GM10266 (cell line): ENCODE measurements at regions not wholly inside any gene's neighbourhood (a gene's known extent, or its start where the extent isn't known, plus 50 kb on each side); places are given as distances from the start of the nearest gene placed in this dataset.

Experiments
- DNase-seq: peaks from one replicate; pipeline ENCODE4 v3.0.0; 2012; ENCODE audit errors: extremely low spot score
- CTCF ChIP-seq: IDR thresholded peaks from 2 replicates; pipeline ENCODE4 v1.5.1; 2012; ENCODE audit warnings: mild to moderate bottlenecking, low read depth; ENCODE audit not compliant: control insufficient read depth, insufficient read depth; ENCODE audit errors: missing control alignments

- DNase-seq: no peak
- TF ChIP-seq CTCF: no peak
Observed at GRCh38 chr9:135299651-135300345, 179.8 kb upstream of the PPP1R26 start.

GRCh38 chr9:135300346-135301141, 179.0 kb upstream of the PPP1R26 start:
- TF ChIP-seq CTCF: no peak
- no peak for DNase-seq

- DNase-seq: no peak
- no peak for TF ChIP-seq CTCF
Observed at GRCh38 chr9:135301271-135302263, 178.0 kb upstream of the PPP1R26 start.

GRCh38 chr9:135302329-135303279, 177.0 kb upstream of the PPP1R26 start:
- TF ChIP-seq CTCF: no peak
- no peak for DNase-seq

GRCh38 chr9:135303280-135303647, 176.3 kb upstream of the PPP1R26 start:
- no peak for DNase-seq
- no peak for TF ChIP-seq CTCF

- no peak for DNase-seq
- no peak for TF ChIP-seq CTCF
Observed at GRCh38 chr9:135303865-135304499, 175.6 kb upstream of the PPP1R26 start.
